Peyer's patch (tissue), 4 donors: ENCODE measurements at regions not wholly inside any gene's neighbourhood (a gene's known extent, or its start where the extent isn't known, plus 50 kb on each side); places are given as distances from the start of the nearest gene placed in this dataset.

Experiments used
- DNase-seq, 3 donors: peaks; one replicate each; pipeline ENCODE4 v3.0.0-alpha.2; 2017 to 2019
- H3K27ac ChIP-seq, 4 donors: fragments of 200-600 bp; sonication (generic); one replicate each; pipeline ENCODE4 v1.5.1; 2016 to 2019
- H3K27me3 ChIP-seq, 2 donors: fragments of 200-600 bp; sonication (generic); one replicate each; pipeline ENCODE4 v1.5.1; 2019
- H3K36me3 ChIP-seq, 3 donors: fragments of 200-600 bp; sonication (generic); one replicate each; pipeline ENCODE4 v1.5.1; 2016 to 2019
- H3K4me1 ChIP-seq, 4 donors: fragments of 200-600 bp; sonication (generic); one replicate each; pipeline ENCODE4 v1.5.1; 2016 to 2019
- H3K4me3 ChIP-seq, 4 donors: fragments of 200-600 bp; sonication (generic); 1 replicate in 3 of 4; 2 replicates in 1 of 4; pipeline ENCODE4 v1.5.1; 2016 to 2019; ENCODE audit warnings: mild to moderate bottlenecking in 1 of 4
- H3K9me3 ChIP-seq, 4 donors: fragments of 200-600 bp; sonication (generic); one replicate each; pipeline ENCODE4 v1.5.1; 2016 to 2019; ENCODE audit warnings: mild to moderate bottlenecking in 1 of 4
- CTCF ChIP-seq, 6 experiments: fragments of 450-650 bp in 4 of 6; fragments of 200-600 bp in 2 of 6; sonication (generic) in 1 of 6; IDR thresholded peaks; one replicate each; pipeline ENCODE4 v1.5.1; 2017 to 2019; ENCODE audit warnings: antibody characterized with exemption in 6 of 6, mild to moderate bottlenecking in 3 of 6, moderate library complexity in 1 of 6
- POLR2A ChIP-seq, 2 donors: fragments of 450-650 bp; IDR thresholded peaks; one replicate each; pipeline ENCODE4 v1.5.1; 2017; ENCODE audit warnings: antibody characterized with exemption in 2 of 2, mild to moderate bottlenecking in 2 of 2, moderate library complexity in 2 of 2

DNA sequence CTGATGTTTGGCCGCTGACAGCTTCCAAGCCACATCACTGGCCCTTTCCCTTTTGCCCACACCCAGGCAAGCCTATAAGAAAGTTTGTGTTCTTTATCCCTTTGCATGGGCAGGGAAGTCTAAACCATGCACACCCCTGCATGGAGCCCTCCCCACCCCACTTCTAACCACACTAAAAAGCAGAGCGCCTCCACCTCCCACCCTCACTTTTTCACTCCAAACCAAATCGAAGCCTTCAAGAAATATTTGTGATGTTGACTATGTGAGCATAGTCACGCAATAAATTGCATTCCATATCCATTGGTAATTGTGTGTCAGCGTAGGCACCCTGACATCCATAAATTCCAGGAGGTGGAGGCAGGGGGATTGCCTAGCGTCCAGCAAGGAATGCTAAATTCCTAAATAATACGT, 104.4 kb upstream of the LSM14A start:
- Histone ChIP-seq H3K4me3 (no peak overlapping the region), H3K9me3 (no peaks in the 10 kb centered on the region), H3K36me3 (no peaks in the 10 kb centered on the region), H3K27me3 (no peaks in the 10 kb centered on the region), H3K4me1 (no peaks in the 10 kb centered on the region), H3K27ac (no peak overlapping the region)
- DNase-seq = no peak
- no peak for TF ChIP-seq POLR2A (IDR thresholded peaks at IDR 0.05)
- TF ChIP-seq CTCF (IDR thresholded peaks at IDR 0.05) = no peak

DNA sequence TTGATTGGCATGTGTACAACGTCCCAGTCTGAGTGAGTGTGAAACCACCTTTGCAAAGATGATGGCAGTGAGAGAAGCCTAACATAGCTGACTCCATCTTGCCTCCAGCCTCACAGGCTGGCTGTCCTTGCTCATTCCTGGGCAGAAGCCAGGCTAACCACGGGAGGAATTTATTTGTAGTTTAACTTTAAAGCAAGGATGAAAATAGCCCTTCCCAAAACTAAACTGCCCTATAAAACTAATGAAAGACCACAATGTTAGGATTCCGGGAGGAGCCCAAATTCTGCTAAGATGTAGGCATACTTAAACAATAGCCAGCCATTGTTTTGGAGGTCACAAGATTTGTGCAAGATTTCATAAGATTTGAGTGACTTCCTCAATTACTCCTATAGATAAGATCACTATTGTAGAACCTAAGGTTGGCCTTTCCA, 96.6 kb upstream of the LSM14A start:
- Histone ChIP-seq H3K9me3 (no peaks in the 10 kb centered on the region), H3K4me3 (no peak overlapping the region), H3K27me3 (no peaks in the 10 kb centered on the region), H3K4me1 (no peaks in the 10 kb centered on the region), H3K36me3 (no peaks in the 10 kb centered on the region), H3K27ac (no peak overlapping the region)
- TF ChIP-seq POLR2A (IDR thresholded peaks at IDR 0.05) (no peak), CTCF (IDR thresholded peaks at IDR 0.05) (no peak)
- no peak for DNase-seq

DNA sequence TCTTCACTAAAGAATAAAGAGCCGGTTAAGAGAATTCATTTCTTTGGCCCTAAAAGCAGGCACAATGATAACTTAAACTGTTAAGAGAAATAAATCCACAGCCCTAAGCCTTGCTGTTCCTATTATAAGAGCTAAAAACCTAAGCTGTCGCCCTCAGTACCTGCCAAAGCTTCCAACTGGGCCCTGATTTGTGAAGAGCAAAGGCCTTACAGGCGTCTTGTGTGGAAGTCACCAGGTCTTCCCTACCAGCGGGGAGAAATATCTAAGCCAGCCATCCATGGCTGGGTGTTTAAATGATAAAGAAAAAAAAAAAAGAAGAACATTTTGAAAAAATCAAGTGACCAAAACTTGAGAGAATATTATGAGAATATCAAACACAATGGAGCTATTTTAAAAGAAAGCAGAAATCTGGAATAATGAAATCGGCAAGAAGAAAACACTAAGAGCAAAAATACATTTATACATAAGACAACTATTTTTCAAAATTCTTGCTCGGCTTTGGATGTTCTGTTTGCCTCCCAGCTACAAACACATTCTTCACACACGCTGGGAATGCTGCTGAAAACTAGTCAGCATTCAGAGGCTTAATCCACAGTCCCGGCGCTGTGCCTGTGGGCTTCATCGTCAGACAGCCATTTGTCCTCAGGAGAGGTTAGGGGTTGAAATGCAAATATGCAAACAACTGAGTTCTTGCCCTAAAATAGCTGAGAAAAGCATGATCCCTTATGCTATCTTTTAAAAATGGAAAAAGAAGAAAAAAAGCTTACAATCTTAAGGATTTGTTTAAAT, 89.8 kb upstream of the LSM14A start:
- no peak for DNase-seq
- Histone ChIP-seq H3K9me3 (no peaks in the 10 kb centered on the region), H3K36me3 (no peaks in the 10 kb centered on the region), H3K27ac (no peak overlapping the region), H3K4me3 (no peak overlapping the region), H3K27me3 (no peaks in the 10 kb centered on the region), H3K4me1 (no peaks in the 10 kb centered on the region)
- TF ChIP-seq CTCF (IDR thresholded peaks at IDR 0.05) (no peak), POLR2A (IDR thresholded peaks at IDR 0.05) (no peak)

DNA sequence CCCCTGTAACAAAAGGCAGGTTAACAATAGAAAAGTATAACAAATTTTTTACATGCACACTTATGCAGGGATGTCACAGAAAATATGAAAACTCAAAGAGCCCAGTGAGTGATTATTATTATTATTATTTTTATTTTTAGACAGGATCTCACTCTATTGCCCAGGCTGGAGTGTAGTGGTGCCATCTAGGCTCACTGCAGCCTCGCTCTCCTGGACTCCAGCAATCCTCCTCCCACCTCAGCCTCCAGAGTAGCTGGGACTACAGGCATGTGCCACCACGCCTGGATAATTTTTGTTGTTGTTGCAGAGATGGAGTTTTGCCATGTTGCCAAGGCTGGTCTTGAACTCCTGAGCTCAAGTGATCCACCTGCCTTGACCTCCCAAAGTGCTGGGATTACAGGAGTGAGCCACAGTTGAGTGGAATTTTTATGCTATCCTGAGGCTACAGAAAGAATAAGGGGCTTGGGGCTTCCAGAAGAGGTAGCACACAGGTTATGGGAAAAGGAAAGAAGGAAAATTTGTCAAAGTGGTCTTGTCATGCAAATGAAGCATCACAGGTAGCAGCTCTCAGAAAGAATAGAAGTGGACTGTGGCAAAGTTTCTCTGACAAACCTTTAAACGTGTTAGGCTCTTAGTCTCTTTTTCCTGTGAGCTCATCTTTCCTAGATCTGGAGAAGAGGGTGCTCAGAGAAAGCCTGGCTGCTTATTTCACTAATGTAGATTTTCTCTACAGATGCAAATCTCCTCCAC, 87.7 kb upstream of the LSM14A start:
- Histone ChIP-seq H3K36me3 (no peaks in the 10 kb centered on the region), H3K4me1 (no peaks in the 10 kb centered on the region)
- TF ChIP-seq POLR2A (IDR thresholded peaks at IDR 0.05) = no peak
- no peak for TF ChIP-seq CTCF (IDR thresholded peaks at IDR 0.05)

DNA sequence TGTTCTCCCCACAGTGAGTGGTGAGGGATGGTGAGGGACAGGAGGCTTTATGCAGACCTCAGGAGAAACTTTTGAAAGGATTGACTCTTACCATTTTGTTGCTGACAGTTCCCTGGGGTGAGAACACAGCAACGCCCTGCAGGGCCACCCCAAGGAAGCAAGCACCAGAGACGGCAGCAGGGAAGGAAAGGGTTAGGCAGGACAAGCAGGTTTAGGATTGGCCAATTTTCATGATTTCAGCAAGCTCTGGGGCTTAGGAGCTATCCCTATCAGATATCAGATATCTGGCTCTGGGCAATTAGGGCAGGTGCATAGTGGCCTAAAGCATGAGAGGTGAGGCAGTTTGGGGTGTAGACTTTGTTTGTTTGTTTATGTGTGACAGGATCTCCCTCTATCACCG, 87.0 kb upstream of the LSM14A start:
- H3K4me1 ChIP-seq = no peaks in the 10 kb centered on the region
- no peaks in the 10 kb centered on the region for H3K27me3 ChIP-seq
- TF ChIP-seq CTCF (IDR thresholded peaks at IDR 0.05) (no peak), POLR2A (IDR thresholded peaks at IDR 0.05) (no peak)
- H3K9me3 ChIP-seq = no peaks in the 10 kb centered on the region
- H3K4me3 ChIP-seq = no peak overlapping the region
- DNase-seq = no peak
- no peak overlapping the region for H3K27ac ChIP-seq
- no peaks in the 10 kb centered on the region for H3K36me3 ChIP-seq

More for the DNA sequence above, 87.7 kb upstream of the LSM14A start:
- Histone ChIP-seq H3K4me3 (no peak overlapping the region), H3K27me3 (no peaks in the 10 kb centered on the region), H3K9me3 (no peaks in the 10 kb centered on the region), H3K27ac (no peak overlapping the region)
- no peak for DNase-seq
